Effector CD4-positive, alpha-beta T cell (primary cell): ENCODE measurements at regions not wholly inside any gene's neighbourhood (a gene's known extent, or its start where the extent isn't known, plus 50 kb on each side); places are given as distances from the start of the nearest gene placed in this dataset.

Source experiments
- DNase-seq: peaks from one replicate; pipeline ENCODE4 v3.0.0-alpha.2; 2020

DNA sequence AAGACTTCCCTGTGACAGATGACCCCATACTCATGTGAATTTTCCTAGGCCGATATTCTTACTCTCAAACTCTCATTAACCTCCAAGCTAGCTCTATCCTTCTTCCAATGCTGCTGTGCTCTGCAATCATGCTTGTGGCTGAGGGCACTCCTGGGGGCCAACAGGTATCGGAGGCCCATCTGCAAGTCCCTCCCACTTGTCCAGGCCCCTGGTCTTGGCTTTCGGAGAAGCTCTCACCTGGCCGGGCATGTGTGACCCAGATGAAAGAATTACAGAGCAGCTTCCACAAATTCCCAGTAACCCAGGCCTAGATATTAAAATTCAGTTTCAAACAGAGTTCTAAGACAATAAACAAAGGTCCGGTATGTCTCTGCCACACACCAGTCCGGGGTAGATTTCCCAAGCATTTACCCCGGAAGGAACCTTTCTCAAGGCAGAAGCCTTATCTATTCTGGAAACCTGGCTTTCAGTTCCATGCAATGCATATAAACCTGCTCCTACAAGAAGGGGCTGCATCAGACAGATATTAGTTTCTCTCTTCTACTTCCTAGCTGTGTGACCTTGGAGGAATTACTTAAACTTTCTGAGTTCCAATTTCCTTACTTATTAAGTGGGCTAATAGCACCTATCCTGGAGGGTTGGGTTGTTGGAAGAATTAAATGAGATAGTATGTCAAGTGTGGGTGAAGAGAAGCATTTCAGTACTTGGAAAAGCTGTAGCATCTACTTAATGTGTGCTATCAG is 270.8 kb downstream of the PTTG2 start:
- no peak for DNase-seq

DNA sequence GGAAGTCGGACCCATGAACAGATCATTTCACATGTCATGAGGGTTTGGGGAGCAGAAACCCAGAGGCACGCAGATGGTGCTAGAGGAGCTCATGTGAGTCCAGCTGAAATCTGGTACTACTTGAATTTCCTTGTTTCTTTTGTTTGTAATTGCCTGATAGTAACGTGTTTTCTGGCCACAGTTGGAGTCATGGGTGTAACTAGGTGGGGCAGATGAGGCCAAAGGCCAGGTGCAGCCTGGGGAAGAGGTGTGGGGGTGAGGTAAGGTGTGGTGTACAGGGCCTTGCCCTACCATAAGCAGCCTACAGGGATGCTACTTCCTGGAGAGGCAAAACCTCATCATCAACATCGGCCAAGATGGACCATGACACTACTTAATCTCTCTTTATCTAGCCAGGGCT is 271.4 kb downstream of the PTTG2 start:
- no peak for DNase-seq

DNA sequence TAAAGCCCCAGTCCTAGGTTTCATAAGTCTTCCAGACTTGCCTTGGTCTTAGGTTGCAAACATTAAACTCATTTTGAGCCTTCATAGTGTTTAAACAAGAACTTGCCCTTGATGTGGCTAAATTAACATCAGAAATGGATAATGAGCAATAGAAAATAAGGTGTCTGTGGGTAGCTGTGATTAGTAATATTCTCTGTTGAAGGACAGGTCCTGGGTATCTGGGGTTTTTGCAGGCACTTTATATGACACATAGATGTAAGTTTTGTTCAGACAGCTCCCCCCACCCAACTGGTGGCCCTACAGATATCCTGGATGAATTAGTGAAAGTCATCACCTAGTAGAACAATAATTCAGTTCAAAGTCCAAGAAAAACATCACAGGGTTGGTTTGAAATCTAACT is 272.5 kb downstream of the PTTG2 start:
- no peak for DNase-seq

DNA sequence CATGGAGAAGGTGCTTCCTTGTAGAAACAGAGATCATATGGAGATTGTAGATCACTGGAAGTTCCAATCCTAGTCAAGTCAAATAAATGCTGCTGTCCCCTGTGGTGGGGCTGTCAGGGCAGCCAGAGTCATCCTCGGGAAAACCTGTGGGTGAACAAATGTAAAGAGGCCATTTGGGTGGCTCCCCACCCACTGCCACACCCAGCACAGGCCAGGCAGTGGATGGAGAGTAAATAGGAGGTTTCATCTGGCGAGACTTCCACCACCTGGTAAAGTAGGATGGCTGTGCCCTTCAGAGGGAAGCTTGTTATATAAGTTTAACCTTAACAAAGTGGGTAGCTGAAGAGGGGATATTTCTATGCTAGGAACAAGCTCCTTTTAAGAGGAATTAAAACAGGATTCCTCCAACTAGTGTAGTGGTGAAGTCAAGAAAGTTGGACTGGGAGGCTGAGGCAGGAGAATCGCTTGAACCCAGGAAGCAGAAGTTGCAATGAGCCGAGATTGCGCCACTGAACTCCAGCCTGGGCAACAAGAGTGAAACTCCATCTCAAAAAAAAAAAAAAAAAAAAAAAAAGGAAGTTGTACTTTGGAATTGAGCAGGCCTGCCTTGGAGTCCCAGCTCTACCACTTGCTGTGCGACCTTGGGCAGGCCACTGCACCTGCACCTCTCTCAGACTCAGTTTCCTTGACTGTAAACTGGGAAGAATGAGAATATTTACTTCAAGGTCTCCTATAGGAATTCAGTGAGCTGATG is 273.7 kb downstream of the PTTG2 start:
- DNase-seq = no peak

GRCh38 chr4:38235354-38235753 is 275.2 kb downstream of the PTTG2 start:
- DNase-seq = no peak

- no peak for DNase-seq
These were observed 275.8 kb downstream of the PTTG2 start for GRCh38 chr4:38236003-38236402.

- no peak for DNase-seq
These were observed 276.3 kb downstream of the PTTG2 start for GRCh38 chr4:38236503-38236902.

DNA sequence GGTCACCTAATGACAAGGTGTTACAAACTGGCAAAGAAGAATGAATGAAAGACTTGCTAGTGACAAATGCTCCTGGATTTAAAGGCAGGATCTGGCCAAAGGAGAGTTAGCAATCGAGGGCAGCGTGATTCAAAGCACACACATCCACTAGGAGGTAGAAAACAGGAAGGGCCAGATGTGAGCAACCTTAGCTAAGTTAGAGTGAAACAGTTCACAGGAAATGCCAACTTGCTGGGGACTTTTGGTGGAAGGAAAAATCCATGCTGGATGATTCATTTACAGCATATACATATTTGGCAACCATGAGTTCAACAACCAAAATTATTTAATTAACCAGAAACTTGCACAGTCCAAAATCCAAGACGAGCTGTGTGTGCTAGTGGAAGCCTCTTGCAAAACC is 276.9 kb downstream of the PTTG2 start:
- no peak for DNase-seq

- no peak for DNase-seq
These were observed 281.3 kb downstream of the PTTG2 start for GRCh38 chr4:38241541-38241940.

DNA sequence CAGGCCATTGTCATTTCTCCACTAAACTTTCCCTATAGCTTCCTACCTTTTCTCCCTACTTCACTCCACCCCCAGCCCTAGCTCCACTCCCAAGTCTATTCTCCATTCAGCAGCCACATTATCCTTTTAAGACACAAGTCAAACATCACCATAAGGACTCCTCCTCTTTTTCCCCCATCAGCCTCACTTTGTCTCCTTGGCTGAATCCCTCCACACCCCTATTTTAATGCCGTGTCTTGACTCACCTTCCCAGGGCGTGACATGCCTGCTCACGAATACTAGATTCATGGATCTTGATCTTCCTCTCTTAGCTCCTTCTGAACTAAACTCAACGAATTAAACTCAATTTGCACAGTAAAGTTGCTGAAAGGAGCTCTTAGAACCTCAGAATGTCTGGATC is 281.9 kb downstream of the PTTG2 start:
- no peak for DNase-seq

DNA sequence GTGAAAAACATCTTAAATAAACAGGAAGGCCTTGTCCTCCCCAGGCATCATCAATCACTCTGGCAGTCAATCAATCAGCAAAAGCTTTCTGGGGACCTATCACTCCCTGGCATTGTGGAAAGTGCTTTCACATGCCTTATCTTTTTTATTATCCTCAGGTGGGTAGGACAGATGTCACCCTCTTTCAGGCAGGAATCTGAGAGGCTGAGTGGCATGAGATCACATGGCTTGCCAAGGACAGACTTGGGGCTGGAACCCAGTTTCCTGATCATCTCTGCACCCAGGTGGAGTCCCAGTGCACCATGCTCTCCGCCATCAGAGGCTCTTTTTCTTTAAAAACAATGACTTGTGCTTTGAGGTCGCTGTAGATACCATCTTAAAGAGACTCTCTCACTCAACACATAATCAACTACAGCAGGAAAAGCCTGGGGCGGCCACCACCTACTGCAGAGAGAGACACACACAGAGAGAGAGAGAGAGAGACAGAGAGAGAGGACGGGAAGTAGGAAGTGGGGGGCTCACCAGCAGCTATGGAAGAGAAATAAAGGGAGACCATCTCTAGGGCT is 282.7 kb downstream of the PTTG2 start:
- DNase-seq = no peak

- no peak for DNase-seq
These were observed 283.3 kb downstream of the PTTG2 start for GRCh38 chr4:38243388-38244053.

- DNase-seq = no peak
These were observed 294.6 kb downstream of the PTTG2 start for GRCh38 chr4:38254825-38255224.

DNA sequence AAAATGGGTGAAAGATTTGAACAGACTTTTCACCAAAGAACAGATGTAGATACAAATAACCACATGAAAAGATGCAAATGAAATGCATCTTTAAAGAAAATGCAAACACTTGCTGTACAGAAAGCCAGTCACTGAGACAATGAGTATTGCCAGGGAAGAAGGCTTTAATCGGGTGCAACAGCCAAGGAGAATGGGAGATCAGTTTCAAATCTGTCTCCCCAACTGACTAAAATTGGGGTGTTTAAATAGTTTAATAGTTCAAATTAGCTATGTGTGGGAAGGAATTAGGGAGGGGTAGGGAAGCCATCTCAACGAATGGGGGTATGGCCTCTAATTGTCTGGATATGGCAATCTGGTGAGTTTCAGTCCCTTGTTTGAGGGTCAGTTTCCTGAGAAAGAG is 295.4 kb downstream of the PTTG2 start:
- no peak for DNase-seq

DNA sequence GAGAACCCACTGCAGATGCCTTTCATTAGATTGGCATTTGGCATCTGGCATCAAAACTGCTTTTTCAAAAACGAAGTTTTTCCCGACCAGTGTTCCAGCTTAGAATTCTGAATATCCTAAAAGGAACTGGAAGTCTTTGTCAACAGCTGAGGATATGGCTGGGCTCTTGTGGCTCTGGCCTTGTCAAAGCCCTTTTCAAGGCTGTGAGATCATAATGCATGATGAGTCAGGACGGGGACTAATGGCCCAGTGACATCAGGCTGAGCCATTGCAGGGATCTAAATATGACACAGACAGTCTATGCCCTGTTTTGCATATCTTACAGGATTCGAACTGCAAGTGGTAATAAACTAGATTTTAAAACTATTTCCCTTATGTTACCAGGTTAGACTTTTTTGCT is 306.4 kb downstream of the PTTG2 start:
- DNase-seq = no peak

DNA sequence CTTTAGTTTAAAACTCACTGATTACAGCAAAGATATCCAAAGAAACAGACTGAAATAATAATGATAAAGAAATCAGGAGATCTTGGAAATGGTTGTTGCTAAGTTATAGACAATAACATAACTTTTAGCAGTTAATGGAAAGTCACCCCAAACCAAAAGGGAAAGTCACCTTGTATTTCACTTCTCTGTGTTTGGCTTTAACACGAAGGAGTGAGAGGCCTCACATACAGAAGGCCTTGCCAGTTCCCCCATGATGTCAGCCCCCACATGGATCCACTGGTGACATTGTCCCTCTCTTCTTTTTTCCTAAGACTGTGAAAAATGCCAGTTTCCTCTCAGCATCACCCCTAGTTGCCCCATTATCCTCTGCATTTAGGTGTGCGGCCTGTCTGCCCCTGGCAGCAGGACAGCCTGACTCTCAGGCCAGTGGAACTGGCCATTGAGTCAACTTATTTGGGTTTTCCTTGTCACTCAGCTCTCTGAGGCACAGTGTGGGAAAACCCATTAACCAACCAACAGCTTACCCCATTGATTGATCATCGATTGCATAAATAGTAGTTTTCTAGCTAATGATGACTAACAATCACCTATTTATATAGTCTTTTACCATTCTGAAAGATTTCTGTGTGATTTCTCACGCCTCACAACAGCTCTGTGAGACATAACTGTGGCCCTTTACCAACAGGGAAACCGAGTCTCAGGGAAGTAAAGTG is 308.1 kb downstream of the PTTG2 start:
- DNase-seq = no peak

DNA sequence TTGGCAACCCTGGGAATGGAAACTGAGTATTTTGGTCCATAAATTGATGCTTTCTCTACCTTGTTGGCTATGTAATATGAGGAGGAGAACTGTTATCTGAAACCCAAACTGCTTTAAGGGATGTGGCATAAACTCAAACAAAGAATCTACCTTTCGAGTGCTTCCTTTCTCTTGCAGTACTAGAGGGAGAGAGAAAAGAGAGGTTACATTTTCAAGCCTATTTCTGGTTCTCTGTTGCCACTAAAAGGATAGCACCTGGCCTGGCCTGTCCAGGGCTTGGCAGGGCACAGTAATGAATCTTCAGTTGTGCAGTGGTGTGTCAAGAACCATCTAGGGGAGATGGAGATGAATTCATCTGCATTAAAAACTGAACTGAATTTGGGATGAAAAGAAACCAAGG is 308.6 kb downstream of the PTTG2 start:
- DNase-seq = no peak

DNA sequence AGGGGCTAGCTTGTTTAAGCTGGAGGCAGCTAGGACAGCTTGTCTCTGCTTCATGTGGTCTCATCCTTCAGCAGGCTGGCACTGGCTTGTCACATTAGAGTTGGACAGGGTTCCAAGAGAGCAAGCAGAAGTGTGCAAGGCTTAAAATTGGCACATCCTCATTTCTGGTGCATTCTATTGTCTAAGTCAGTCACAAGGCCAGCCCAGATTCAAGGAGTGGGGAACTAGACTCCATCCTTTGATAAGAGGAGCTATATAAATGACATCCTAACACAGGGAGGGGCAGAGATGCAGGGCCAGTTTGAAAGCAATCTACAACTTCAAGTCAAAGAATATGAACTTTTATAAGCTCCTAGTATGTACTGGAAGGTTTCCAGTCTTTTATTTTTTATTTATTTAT is 313.2 kb downstream of the PTTG2 start:
- no peak for DNase-seq

GRCh38 chr4:38275331-38276100 is 315.3 kb downstream of the PTTG2 start:
- DNase-seq = no peak

- DNase-seq = no peak
These were observed 318.1 kb downstream of the PTTG2 start for GRCh38 chr4:38278255-38278654.

GRCh38 chr4:38279077-38279476 is 318.9 kb downstream of the PTTG2 start:
- no peak for DNase-seq

DNA sequence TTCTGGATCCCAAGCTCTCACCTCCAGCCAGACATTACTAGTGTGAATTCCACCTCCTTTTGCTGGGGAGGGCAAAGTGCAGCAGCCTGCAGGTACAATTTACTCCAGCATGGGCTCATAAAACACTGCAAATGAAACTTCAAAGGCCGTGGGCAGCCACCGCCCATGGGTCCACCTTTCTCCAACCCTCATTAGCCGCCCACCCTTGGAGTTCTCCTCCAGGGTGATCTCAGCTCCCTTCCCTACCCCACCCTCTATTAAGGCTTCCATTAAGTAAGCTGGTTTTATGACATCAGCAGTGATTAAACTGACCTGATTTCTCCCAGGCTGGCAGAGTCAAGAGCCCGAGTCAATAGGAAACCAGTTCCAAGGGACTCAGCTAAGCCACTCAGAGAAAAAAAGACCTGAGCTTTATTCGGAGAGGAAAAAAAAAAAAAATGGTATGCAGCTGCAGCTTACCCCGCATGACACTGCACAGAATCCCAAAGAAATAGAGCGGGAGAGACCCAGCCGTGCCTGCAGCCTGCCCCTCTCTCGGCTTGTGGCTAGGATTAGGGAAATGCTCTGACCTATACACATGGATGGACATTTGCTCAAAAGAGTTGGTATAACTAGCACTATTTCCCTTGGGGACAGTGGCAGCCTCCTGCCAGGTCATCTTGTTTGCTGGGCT is 319.6 kb downstream of the PTTG2 start:
- no peak for DNase-seq
